ENCODE measurements at regions not wholly inside any gene's neighbourhood (a gene's known extent, or its start where the extent isn't known, plus 50 kb on each side); places are given as distances from the start of the nearest gene placed in this dataset.

GRCh38 chr9:108282872-108283271, 572.9 kb downstream of the ACTL7B start:
- Histone ChIP-seq H3K36me3 (no peaks in the 10 kb centered on the region), H3K4me1 (no peaks in the 10 kb centered on the region), H3K27me3 (no peaks in the 10 kb centered on the region), H3K27ac (no peak overlapping the region), H3K9me3 (no peaks in the 10 kb centered on the region), H3K4me3 (no peak overlapping the region)
- DNase-seq: no peak
- TF ChIP-seq POLR2AphosphoS5 (IDR thresholded peaks at IDR 0.05): no peak
- TF ChIP-seq CTCF (IDR thresholded peaks at IDR 0.05): peak in 4 of 5 experiments; percentile 11 to 29 (median 24)
- no peak for TF ChIP-seq EP300 (IDR thresholded peaks at IDR 0.05; ENCODE audit: low read depth)
- TF ChIP-seq POLR2A (IDR thresholded peaks at IDR 0.05): no peak
- WGBS, 2 donors (ENCODE audit: low coverage in 1 of 2): 73 to 82% methylated on average over 3 to 4 of the region's 4 CpGs
- intact Hi-C loops (cut with DNase I; ENCODE audit: low total_unique reads): no loop called here
- in situ Hi-C loops (cut with MboI; ENCODE audit: low pct_ligation_motif_present in 1 of 4, low pct_unique_long_range_greater_than_20kb in 1 of 4, low sequenced_read_pairs in 3 of 4): no loop called here

GRCh38 chr9:108281696-108282095, 574.1 kb downstream of the ACTL7B start:
- no peak for DNase-seq
- intact Hi-C loops (cut with DNase I; ENCODE audit: low total_unique reads): no loop called here
- Histone ChIP-seq H3K27ac (no peak overlapping the region), H3K36me3 (no peaks in the 10 kb centered on the region), H3K9me3 (no peaks in the 10 kb centered on the region), H3K4me3 (no peak overlapping the region), H3K27me3 (no peaks in the 10 kb centered on the region), H3K4me1 (peaks cover 0 to 3% (median 2%) of the 10 kb centered on the region in 4 donors)
- TF ChIP-seq EP300 (IDR thresholded peaks at IDR 0.05; ENCODE audit: low read depth) (no peak), CTCF (IDR thresholded peaks at IDR 0.05) (no peak), POLR2AphosphoS5 (IDR thresholded peaks at IDR 0.05) (no peak), POLR2A (IDR thresholded peaks at IDR 0.05) (no peak)
- WGBS, 2 donors (ENCODE audit: low coverage in 1 of 2): 53 to 67% methylated on average over 1 of the region's 1 CpG
- in situ Hi-C loops (cut with MboI; ENCODE audit: low pct_ligation_motif_present in 1 of 4, low pct_unique_long_range_greater_than_20kb in 1 of 4, low sequenced_read_pairs in 3 of 4): no loop called here

- no peak for DNase-seq
- no peak for TF ChIP-seq POLR2AphosphoS5 (IDR thresholded peaks at IDR 0.05)
- TF ChIP-seq POLR2A (IDR thresholded peaks at IDR 0.05): no peak
- TF ChIP-seq CTCF (IDR thresholded peaks at IDR 0.05): no peak
- no peak for TF ChIP-seq EP300 (IDR thresholded peaks at IDR 0.05; ENCODE audit: low read depth)
- no peak overlapping the region for H3K4me3 ChIP-seq
- in situ Hi-C loops (cut with MboI; ENCODE audit: low pct_ligation_motif_present in 1 of 4, low pct_unique_long_range_greater_than_20kb in 1 of 4, low sequenced_read_pairs in 3 of 4) (loop anchor here in 1 of 4 donors (10.0 kb wide), 1 partner anchor 804 kb away; no protein-coding TSS in a partner anchor), intact Hi-C loops (cut with DNase I; ENCODE audit: low total_unique reads) (no loop called here)
- no peak overlapping the region for H3K27ac ChIP-seq
- peaks cover 0 to 6% (median 2%) of the 10 kb centered on the region in 4 donors for H3K4me1 ChIP-seq
- no peaks in the 10 kb centered on the region for H3K36me3 ChIP-seq
- H3K9me3 ChIP-seq: no peaks in the 10 kb centered on the region
- no peaks in the 10 kb centered on the region for H3K27me3 ChIP-seq
Observed at GRCh38 chr9:108278341-108278740, 577.4 kb downstream of the ACTL7B start.

- H3K4me1 ChIP-seq: peaks cover 6 to 18% (median 13%) of the 10 kb centered on the region in 4 donors
- in situ Hi-C loops (cut with MboI; ENCODE audit: low pct_ligation_motif_present in 1 of 4, low pct_unique_long_range_greater_than_20kb in 1 of 4, low sequenced_read_pairs in 3 of 4) (loop anchor here in 1 of 4 donors (10.0 kb wide), 1 partner anchor 802 kb away; no protein-coding TSS in a partner anchor), intact Hi-C loops (cut with DNase I; ENCODE audit: low total_unique reads) (no loop called here)
Observed at GRCh38 chr9:108277216-108277615, 578.6 kb downstream of the ACTL7B start.

More at GRCh38 chr9:108277216-108277615, 578.6 kb downstream of the ACTL7B start:
- DNase-seq: no peak
- no peaks in the 10 kb centered on the region for H3K9me3 ChIP-seq
- no peaks in the 10 kb centered on the region for H3K36me3 ChIP-seq
- H3K4me3 ChIP-seq: no peak overlapping the region
- TF ChIP-seq POLR2A (IDR thresholded peaks at IDR 0.05) (no peak), EP300 (IDR thresholded peaks at IDR 0.05; ENCODE audit: low read depth) (no peak), POLR2AphosphoS5 (IDR thresholded peaks at IDR 0.05) (no peak), CTCF (IDR thresholded peaks at IDR 0.05) (no peak)
- H3K27ac ChIP-seq: no peak overlapping the region
- no peaks in the 10 kb centered on the region for H3K27me3 ChIP-seq

Data from transverse colon (tissue), 4 donors.